ENCODE measurements at regions not wholly inside any gene's neighbourhood (a gene's known extent, or its start where the extent isn't known, plus 50 kb on each side); places are given as distances from the start of the nearest gene placed in this dataset.

DNA sequence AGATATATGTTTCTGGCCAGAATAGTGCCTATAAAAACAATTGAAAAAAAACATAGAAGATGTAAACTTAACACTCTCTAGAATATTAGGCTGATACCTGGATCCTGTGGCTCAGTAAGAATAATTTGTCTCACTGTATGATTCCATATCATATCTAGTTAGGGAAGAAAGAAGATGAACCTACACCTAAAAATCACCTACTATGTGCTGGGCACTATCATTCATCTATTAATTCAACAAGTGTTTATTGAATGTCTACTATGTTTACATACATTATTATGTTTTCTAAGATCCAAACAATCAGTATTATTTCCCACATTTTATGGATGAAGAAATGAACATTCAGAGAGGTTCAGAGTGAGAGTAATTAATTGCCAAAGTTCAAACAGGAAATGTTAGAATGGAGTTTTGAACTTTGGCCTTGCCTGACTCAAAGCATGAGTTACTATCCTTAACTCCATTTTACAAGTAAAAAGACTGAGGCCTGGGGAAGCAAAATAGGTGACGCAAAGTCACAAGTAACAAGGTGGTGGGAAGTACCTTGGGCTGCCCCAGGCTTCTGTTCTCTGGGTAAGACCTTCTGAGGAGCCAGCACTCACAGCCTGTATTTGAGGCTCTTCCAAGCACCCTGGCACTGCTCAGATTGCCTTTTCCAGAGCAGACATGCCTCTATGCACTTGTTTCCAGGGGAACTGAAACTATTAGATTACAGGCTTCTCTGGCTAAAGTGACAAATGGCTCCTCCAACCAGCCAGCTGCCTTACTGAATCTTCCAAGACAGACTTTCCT lies 111.1 kb upstream of the ACSL4 start:
- no peak for DNase-seq

DNA sequence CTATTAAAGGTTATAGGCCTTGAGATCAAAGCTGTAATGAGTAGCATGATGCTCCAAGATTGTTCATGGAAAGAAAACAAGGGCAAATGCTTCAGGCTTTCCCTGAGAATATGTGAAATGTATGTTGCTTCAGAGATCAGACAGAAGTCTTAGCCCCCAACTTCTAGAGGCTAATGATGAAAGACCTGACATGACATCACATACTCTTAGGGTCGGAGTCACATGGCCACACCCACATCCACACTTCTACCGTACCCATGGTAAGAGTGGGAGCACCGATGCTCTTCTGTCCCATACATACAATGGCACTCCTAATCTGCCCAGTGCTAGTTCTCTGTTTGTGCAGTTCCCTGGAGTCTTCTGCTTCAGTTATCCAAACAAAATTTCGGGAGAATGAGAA lies 111.9 kb upstream of the ACSL4 start:
- no peak for DNase-seq

DNA sequence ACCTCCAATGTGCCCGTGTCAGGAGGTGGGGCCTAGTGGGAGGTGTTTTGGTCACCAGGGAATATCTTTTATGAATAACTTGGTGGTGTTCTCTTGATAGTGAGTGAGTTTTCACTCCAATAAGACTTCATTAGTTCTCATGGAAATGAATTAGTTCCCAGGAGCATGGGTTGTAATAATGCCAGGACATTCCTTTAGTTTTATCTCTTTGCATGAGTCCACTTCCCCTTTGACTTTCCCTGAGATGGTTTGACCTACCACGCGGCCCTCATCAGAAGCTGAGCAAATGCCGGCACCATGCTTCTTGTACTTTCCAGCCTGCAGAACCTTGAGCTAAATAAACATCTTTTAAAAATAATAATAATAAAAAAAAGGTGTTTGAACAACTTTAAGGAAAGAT lies 112.9 kb upstream of the ACSL4 start:
- no peak for DNase-seq

DNA sequence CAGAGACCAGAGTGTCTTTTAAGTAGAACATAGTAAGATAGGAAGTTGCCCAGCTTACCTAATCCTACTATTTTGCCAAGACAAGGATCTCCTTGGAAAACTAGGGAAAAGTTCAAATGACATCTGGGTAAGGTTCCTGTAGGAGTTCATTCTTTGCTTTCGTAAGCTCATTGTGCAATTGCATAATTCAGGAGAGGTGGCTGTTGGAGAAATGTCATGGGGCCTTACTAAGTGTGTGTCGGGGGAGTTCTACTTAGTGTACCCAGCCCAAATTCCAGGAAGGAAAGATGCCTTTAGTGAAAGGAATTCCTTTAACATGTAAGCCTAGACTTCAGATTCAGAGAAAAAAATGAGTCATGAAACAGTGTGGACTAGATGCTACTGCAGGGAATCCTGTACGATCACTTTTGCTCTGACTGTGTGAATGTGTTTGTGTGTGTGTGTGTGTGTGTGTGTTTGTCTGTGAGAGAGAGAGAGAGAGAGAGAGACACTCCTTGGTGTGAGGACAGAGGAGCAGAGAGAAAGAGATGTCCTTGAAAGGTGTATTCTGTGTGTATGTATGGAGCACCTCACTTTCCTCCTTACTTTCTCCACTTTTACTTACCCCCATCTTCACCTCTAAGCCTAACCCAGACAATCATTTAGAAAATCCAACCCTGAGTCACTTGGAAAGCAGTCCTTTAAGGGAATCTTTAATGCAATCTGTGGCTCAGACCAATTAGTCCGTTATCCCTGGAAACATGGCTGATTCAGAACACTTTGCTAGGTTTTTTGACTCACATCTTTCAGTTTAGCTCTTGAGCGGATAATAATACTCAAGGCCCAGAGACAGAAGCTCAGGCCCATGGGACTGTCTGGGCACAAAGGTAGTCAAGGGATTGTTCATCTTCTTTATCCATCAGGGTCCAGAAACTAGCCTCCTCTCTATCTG lies 114.5 kb upstream of the ACSL4 start:
- no peak for DNase-seq

DNA sequence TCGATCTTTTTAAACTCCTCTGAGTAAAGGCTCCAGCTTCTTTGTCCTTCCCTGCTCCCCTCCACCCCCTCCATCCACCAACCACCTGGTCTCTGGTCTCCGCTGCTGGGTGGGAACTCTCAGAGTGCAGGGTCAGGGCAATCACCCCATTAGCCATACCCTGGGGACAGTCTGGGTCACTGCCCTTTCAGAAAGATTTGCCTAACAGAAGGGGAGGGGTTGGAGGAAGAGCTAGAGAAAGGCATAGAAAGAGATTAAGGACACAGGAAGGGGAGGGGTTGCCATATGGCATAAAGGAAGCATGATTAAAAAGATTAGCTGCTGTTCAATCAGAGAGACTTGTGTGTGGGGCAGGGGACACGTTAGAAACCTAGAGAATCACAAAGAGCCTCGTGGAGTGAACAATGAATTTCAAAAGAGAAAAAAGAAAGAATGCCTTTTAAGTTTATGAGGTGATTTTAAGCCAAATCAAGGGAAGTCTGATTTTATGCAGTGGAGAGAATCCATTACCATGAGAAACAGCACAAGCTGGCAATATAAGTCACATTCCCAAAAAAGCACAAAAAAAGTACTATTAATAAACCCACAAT lies 115.5 kb upstream of the ACSL4 start:
- DNase-seq, result peak; percentile 88

DNA sequence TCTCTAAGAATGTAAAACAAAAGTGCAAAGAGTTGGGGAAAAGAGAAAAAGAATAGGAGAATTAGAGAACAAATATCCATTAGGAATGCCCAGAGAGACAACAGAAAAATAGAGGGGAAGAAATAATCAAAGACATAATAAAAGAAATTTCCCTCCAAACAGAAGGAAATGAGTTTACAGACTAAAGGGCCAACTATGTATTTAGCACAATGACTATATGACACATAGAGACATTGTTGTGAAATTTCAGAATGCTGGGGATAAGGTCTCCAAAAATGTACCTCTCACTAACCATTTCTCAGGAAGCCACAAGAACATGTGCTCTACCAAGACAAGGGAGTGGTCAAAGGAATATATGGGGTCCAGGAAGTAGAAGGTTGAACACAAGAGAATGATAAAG lies 121.0 kb upstream of the ACSL4 start:
- DNase-seq, result peak; percentile 45

DNA sequence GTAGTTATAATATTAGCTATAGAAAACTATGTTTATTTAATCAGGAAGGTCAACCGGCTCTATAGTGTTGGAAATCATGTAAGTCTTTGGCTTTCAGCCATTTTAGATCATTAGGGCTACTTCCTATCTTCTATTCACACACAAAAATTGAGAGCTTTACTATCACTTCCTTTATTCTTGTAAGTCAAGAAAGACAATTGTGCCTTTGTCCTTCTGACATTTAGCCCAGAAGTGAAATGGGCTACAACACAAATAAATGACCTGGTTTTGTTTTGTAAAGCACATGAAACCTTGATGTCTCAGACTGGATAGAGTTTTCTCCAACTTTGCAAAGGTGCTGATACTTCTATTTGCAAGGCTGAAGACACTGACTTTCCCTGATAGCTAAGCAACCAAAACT lies 122.4 kb upstream of the ACSL4 start:
- DNase-seq, result peak; percentile 67

DNA sequence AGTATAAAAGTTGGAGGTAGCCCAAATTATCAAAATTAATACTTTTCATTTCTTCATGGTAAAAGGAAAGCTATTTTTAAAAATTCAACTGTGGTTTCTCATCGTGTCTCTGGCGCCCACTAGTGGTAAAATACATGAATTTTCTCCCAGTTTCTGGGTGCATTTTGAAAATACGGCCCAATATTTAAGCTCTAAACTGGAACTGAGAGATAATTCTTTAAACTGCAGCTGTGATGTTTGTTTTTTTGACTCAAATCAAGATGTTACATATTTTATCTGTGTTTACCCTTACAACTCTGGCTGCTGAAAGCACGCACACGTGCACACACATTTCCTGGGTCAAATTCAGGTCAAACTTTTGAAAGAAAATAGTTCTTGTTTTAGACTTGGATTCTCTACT lies 123.9 kb upstream of the ACSL4 start:
- DNase-seq, result peak; percentile 74

DNA sequence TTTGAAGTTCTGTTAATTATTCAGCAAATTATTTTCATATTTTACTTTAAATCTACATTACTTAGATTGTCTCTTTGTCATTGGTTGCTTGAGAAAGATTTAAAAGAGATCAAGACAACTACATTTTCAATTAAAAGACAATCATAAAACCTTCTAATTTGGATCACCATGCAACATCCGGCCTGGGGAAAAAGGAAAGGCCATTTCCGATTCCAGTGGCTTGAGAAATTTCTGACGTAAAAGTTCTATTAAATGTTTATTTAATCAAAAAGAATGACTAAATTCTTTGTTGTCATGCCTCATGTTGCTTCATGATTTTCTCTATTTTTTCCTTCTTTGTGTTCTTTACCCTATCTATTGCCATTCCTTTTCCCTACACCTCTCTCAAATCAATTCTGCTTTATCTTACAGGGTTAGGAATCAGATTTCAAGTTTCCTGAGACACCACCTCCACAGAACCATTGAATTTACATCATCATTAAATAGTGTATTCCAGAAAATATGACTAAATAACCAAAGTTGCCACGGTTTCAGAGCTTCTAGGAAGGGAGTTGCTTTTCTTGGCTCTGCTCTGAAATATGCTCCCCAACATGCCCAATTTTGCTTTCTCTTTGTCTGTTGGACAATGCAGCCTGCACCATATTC lies 124.6 kb upstream of the ACSL4 start:
- DNase-seq, result no peak

DNA sequence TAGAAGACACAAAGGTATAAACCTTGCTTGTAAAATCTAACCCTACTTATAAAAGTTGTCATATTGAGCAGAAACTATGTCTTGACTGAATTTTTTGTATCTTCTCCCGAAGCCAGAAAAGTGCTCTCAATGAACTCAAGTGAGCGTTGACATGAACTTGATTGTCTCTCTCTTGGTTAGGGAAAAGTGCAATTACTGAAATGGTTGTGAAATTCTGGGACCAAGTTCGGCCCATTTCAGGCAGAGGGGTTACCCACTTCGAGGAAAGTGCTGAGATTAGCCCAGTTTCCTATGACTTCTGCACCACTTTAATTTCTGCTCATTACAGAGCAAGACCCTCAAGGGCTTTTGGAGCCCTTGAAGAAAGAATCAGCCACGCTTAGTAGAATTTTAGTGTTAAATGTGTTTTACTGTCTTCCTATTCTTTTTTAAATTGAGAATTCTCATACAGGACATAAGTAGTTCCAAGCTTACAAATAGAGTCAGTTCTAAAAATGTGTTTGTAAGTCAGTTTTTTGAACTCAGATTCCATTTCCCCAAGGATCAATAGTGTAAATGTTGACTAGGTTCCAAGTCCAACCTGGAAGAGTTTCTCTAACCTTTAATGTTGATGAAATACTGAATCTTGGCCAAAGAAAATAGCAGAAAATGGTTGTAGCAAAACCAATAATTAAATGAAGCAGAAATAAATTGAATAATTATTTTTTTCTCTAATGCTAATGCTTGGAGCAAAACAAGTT lies 125.7 kb upstream of the ACSL4 start:
- DNase-seq, result no peak

DNA sequence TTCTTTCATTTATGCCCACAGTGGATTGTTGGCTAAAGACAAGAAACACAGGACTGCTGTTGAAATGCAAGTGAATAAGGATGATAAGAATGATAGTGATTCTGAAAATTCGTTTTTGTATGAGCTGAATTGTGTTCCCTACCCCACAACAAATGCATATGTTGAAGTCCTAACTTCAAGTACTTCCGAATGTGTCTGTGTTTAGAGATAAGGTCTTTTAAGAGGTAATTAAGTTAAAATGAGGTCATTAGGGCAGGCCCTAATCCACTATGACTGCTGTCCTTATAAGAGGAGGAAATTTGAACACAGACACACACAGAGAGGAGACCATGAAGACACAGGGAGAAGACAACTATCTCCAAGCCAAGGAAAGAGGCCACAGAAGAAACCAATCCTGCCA lies 126.6 kb upstream of the ACSL4 start:
- DNase-seq, result peak; percentile 89

DNA sequence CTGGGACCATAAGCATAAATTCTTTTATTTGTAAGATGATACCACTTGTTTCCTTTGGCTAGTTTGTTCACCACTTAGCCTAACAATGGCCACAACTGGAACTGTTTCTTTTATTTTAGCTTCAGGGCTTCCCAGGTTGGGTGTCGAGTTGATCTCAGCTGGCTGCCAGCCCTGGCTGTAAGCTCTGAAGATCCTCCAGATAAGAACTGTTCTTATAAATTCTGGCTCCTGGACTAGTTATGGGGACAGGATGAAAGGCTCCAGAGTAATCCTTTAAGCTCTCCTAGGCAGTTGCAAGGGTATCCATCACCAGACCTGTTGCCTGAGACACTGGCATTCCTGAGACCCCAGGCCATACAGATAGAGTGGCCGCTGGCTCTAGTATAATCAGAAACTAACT lies 129.4 kb upstream of the ACSL4 start:
- no peak for DNase-seq

DNA sequence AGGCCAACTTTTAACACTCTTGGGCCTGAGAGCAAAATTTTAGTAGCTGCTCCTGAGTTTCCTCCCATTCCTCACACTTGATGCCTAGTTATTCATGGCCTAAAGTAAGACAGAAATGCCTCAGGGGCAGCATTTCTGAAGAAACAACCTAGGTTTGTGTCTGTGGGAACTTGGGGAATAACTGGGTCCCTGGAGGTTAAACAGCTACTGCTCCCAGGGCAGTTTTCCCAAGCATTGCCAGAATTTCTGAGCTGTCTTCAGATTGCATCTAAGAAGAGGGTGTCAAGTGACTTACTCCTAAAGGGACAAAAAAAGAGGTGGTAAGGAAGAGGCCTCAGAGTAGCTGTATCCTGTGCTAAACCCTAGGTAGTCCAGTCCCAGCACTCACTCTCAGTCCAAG lies 130.8 kb upstream of the ACSL4 start:
- DNase-seq, result no peak

DNA sequence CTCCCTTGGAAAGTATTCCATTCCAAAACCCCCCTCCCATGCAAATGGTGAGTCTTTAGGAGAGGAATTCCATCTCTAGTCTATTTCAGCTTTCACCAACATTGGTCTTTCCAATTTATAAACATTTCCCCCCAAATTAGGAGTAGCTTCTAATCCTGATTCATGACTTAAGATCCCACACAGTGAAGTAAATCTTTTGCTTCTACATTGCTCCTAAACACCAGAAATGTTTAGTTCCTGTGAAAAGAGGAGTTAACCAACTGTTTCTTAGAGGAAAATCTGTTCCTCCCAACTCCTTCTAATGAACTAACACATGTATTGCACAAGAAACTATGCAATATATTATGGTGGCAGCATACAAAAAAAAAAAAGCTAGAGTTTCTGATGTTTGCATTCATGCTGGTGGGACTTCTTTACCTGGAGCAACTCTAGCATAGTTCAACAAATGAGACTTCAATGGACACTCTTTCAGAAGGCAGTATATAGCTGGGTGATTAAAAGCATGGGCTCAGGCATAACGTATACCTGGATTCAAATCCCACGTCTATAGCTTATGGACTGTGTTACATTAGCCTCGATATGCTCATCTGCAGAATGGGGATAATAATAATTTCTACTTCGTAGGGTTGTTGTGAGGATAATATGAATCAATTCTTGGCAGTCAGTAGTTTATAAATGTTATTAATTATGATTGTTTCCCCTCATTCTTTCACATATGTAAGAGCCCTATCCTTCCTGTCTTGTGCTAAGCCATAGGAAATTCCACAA lies 131.6 kb upstream of the TMEM164 start:
- no peak for DNase-seq

DNA sequence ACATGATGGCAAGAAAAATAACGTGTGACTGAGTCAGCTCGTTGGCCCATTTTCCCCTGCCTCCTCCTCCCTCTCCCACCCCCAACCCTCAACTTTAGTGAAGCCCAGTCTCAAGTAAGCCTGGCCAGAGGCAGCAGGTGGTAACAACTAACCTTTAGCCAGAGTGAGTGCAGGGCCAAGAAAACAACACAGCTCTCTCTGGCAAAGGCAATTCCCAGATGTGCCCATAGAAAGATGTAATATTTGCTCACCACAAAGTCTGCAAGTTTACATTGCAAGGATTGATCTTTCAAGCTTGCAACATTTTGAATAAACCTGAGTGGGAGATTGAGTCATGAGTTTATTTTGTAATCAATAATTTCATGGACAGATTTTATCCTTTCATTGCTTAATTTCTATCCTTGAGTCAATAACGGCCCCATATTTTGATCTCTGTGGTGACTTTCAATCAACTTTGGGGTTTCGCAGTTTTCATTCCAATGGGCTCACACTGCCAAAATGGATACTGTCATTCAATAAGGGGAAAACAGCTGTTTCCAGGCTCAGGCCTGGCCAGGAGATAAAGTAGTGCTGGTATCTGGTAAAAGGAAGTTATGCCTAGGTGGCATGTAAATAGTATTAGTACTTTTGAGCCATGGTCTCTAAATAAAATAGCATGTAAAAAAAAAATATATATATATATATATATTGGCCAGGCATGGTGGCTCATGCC lies 130.7 kb upstream of the TMEM164 start:
- DNase-seq, result no peak

DNA sequence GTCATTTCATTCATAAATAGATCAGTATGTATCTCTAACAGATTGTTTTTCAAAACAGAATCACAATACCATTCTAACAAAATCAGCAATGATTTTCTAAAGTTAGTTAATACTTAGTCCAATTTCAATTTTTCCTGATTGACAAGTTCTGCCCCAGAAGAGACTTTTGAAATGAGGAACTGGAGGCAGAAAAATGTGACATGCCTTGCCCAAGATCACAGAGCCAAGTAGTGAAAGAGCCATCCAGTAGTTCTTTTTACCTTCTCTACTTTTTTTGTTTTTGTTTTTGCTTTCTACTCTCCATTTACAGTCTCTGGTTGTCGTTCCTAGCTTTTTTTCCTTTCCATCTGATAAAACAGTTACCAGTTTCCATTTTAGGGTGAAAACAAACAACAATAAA lies 129.3 kb upstream of the TMEM164 start:
- DNase-seq, result no peak

DNA sequence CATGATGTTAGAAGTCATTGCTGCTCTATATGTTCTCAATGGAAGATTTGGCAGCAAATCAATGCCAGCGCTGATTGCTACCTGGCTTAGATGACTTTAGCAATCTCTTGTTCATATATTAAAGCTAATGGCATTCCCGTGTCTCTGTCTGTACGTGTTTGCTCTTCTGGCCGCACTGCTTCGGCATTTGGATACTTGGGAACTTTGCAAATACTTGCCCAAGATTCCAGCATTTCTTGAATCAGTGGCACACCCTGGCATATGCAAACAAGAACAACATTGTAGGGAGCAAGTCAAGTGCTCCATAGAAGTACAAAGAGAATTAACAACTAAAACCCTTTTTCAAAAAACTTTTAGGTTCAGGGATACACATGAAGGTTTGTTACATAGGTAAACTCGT lies 128.9 kb upstream of the TMEM164 start:
- DNase-seq, result no peak

DNA sequence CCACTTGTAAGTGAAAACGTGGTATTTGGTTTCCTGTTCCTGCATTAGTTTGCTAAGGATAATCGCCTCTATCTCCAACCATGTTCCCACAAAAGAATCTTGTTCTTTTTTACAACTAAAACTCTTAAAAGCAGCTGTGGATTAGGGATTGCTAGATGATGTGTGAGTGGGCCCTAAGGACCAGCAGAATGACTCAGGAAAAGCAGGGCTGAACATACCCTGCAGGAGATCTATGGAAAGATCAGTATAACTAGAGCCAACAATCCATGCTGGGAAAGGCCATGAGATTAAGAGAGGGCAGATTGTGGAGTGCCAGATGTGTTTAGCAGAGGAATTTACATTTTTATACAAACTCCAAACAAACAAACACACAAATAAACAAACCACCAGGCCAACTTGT lies 128.4 kb upstream of the TMEM164 start:
- no peak for DNase-seq

DNA sequence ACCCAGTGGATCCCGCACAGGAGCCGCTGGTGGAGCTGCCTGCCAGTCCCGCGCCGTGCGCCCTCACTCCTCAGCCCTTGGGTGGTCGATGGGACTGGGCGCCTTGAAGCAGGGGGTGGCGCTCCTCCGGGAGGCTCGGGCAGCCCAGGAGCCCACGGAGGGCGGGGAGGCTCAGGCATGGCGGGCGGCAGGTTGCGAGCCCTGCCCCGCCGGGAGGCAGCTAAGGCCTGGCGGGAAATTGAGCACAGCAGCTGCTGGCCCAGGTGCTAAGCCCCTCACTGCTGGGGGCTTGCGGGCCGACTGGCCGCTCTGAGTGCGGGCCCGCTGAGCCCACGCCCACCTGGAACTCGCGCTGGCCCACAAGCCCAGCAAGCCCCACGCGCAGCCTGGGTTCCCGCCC lies 127.1 kb upstream of the TMEM164 start:
- DNase-seq, result no peak

DNA sequence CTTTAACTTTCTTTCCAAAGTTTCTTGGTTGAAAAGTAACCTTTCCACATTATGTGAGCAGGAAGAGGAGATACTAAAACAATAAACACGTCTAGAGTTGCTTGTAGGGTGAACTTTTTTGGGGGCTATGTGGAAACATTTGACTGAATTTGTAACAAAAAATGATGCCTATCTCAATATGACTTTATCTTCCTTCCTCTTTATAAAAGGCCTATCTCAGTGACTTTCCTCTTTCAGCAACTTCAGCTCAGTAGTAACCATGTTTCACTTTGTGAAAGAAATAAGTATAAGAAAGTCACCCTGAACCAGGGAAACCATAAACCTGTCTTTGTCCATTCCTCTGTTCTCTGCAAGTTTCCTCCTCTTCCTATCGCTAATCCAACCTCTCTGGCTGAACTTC lies 124.7 kb upstream of the TMEM164 start:
- DNase-seq, result peak; percentile 57

DNA sequence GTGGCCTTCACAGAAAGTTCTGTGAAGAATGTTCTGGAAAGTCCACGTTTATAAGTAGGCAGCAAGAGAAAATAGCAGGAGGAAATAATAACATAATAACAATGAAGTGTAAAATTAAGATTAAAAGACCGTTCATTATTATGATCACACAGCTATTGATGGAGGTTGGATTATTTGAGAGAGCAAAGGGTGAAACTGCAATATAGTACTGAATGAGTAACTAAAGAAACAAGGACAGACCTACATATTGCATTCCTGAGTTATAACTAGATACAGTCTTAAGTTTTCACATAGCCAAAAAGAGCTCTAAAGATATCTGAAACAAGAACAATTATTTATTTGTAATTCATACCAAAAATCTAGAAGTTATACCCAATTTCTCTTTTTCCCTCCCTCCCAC lies 122.9 kb upstream of the TMEM164 start:
- no peak for DNase-seq
